Kidney (tissue), 13 donors: ENCODE measurements at regions not wholly inside any gene's neighbourhood (a gene's known extent, or its start where the extent isn't known, plus 50 kb on each side); places are given as distances from the start of the nearest gene placed in this dataset.

ENCODE experiments used
- DNase-seq, 5 donors: peaks; one replicate each; pipeline ENCODE4 v3.0.0-alpha.2; 2013 to 2020
- FAIRE-seq: peaks from 2 replicates; lab custom pipeline; 2012; peaks lifted over from hg19 to GRCh38; lab: Jason Lieb, UNC
- H3K27ac ChIP-seq, 2 donors: one replicate each; pipeline ENCODE4 v1.7.0; 2013; ENCODE audit warnings: low read depth in 2 of 2, low read length in 2 of 2, inconsistent platforms in 1 of 2
- H3K27me3 ChIP-seq: one replicate; pipeline ENCODE4 v1.7.1; 2013; ENCODE audit warnings: low read length, inconsistent platforms; ENCODE audit not compliant: control insufficient read depth, insufficient read depth
- H3K36me3 ChIP-seq, 3 donors: one replicate each; pipeline versions ENCODE4 v1.7.0 to v1.7.1; 2013; ENCODE audit warnings: low read length in 3 of 3, control low read depth in 1 of 3, inconsistent platforms in 1 of 3; ENCODE audit not compliant: insufficient read depth in 3 of 3, control insufficient read depth in 2 of 3
- H3K4me1 ChIP-seq, 3 donors: one replicate each; pipeline versions ENCODE4 v1.7.0 to v1.7.1; 2013; ENCODE audit warnings: low read length in 3 of 3, inconsistent platforms in 1 of 3, low read depth in 1 of 3; ENCODE audit not compliant: control insufficient read depth in 2 of 3, insufficient read depth in 2 of 3
- H3K4me3 ChIP-seq, 3 donors: one replicate each; pipeline versions ENCODE4 v1.7.0 to v1.8.1; 2013; ENCODE audit warnings: low read length in 3 of 3, control low read depth in 1 of 3, inconsistent platforms in 1 of 3
- H3K9ac ChIP-seq, 3 donors: one replicate each; pipeline versions ENCODE4 v1.7.0 to v1.7.1; 2013; ENCODE audit warnings: low read length in 3 of 3, control low read depth in 1 of 3, inconsistent platforms in 1 of 3
- H3K9me3 ChIP-seq, 3 donors: one replicate each; pipeline versions ENCODE4 v1.7.0 to v1.7.1; 2013; ENCODE audit warnings: low read length in 3 of 3, control low read depth in 1 of 3, inconsistent platforms in 1 of 3; ENCODE audit not compliant: control insufficient read depth in 2 of 3, insufficient read depth in 1 of 3
- intact Hi-C: fragments of 100-400 bp; cut with DNase I; formaldehyde crosslinking; loops from one replicate; pipeline ENCODE4 v1.11.1; 2022
- TF ChIP-seq, protein P1 (sequence below): IDR thresholded peaks from 3 replicates; pipeline ENCODE4 v1.5.1; 2012; ENCODE audit warnings: mild to moderate bottlenecking, moderate library complexity, borderline replicate concordance; ENCODE audit not compliant: insufficient read depth; ENCODE audit errors: extremely low read depth
- donor health status: control.
- donor health status: control.
- donor health status: control.
- donor health status: control.
- donor health status: control.
- donor health status: DM: yes; HTN: yes; CAD: no.
- donor health status: Normal renal cell carcinoma (clear cell type).

DNA sequence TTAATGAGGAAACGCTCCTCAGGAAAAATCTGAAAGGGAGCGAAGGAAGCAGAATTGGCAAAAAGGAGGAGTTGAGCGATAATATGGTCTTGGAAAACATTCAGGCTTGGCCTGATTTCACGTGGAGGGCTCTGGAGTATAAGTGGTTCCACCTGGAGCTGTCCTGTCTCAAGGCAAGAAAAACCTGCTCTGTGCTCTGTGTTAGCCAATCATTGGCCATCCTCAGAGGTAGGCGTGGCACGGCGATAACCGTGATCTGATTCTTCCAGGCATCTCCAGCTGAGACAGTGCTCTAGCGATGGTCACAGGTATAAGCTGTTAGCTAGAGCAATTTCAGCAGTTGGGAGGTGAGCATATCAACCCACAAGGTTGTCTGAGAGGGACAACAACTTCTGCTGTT, 450.5 kb upstream of the MAF start:
- Histone ChIP-seq H3K9me3 (no peaks in the 10 kb centered on the region), H3K27me3 (no peaks in the 10 kb centered on the region), H3K9ac (no peak overlapping the region), H3K27ac (no peak overlapping the region), H3K4me3 (no peak overlapping the region), H3K36me3 (no peaks in the 10 kb centered on the region), H3K4me1 (no peaks in the 10 kb centered on the region)
- intact Hi-C loops = no loop called here
- DNase-seq (no peak), FAIRE-seq (no peak)
- TF ChIP-seq, protein P1, sequence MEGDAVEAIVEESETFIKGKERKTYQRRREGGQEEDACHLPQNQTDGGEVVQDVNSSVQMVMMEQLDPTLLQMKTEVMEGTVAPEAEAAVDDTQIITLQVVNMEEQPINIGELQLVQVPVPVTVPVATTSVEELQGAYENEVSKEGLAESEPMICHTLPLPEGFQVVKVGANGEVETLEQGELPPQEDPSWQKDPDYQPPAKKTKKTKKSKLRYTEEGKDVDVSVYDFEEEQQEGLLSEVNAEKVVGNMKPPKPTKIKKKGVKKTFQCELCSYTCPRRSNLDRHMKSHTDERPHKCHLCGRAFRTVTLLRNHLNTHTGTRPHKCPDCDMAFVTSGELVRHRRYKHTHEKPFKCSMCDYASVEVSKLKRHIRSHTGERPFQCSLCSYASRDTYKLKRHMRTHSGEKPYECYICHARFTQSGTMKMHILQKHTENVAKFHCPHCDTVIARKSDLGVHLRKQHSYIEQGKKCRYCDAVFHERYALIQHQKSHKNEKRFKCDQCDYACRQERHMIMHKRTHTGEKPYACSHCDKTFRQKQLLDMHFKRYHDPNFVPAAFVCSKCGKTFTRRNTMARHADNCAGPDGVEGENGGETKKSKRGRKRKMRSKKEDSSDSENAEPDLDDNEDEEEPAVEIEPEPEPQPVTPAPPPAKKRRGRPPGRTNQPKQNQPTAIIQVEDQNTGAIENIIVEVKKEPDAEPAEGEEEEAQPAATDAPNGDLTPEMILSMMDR = no peak

- Histone ChIP-seq H3K9me3 (no peaks in the 10 kb centered on the region), H3K36me3 (no peaks in the 10 kb centered on the region), H3K27ac (no peak overlapping the region), H3K4me1 (no peaks in the 10 kb centered on the region), H3K4me3 (no peak overlapping the region), H3K9ac (no peak overlapping the region), H3K27me3 (no peaks in the 10 kb centered on the region)
- FAIRE-seq (no peak), DNase-seq (no peak)
- intact Hi-C loops = no loop called here
- TF ChIP-seq, protein P1 = no peak
Observed at GRCh38 chr16:80048250-80048649, 447.7 kb upstream of the MAF start.

DNA sequence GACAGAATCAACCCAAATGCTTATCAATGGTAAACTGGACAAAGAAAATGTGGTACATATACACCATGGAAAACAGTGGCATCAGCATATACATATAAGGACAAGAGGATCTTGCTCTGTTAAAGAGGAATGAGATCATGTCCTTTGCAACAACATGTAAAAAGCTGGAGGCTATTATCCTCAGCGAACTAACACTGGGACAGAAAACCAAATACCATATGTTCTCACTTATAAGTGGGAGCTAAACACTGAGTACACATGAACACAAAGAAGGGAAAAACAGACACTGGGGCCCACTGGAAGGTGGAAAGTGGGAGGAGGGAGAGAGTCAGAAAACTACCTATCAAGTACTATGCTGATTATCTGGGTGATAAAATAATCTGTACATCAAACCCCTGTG, 447.3 kb upstream of the MAF start:
- no peaks in the 10 kb centered on the region for H3K4me1 ChIP-seq
- no peak overlapping the region for H3K4me3 ChIP-seq
- FAIRE-seq = no peak
- no peaks in the 10 kb centered on the region for H3K36me3 ChIP-seq
- no peak overlapping the region for H3K27ac ChIP-seq
- no peaks in the 10 kb centered on the region for H3K9me3 ChIP-seq
- no peaks in the 10 kb centered on the region for H3K27me3 ChIP-seq
- intact Hi-C loops = no loop called here
- H3K9ac ChIP-seq = no peak overlapping the region
- no peak for DNase-seq
- TF ChIP-seq, protein P1 = no peak

DNA sequence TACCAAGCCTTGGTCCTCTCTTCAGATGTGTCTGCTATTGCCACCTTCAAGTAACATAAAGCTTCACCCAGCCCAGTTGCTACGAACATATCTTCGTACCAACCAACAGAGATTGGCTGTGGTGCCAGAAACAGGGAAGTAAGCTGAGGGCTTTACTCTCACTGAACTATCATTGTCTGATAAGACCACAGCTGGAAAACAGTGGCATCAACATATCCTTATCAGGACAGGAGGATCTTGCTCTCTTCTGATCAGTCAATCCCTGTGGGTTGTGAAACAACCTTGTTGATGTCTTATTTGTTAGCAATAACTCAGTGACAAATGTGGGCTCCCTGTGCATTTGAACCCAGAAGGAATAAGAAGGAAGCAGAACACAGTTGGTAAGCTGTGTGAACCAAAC, 446.3 kb upstream of the MAF start:
- intact Hi-C loops = no loop called here
- FAIRE-seq = no peak
- TF ChIP-seq, protein P1 = no peak

More for the DNA sequence above, 446.3 kb upstream of the MAF start:
- no peak overlapping the region for H3K4me3 ChIP-seq
- H3K27me3 ChIP-seq = no peaks in the 10 kb centered on the region
- no peak overlapping the region for H3K27ac ChIP-seq
- H3K9me3 ChIP-seq = no peaks in the 10 kb centered on the region
- no peak for DNase-seq
- H3K36me3 ChIP-seq = no peaks in the 10 kb centered on the region
- H3K9ac ChIP-seq = no peak overlapping the region
- no peaks in the 10 kb centered on the region for H3K4me1 ChIP-seq
